ENCODE measurements at regions not wholly inside any gene's neighbourhood (a gene's known extent, or its start where the extent isn't known, plus 50 kb on each side); places are given as distances from the start of the nearest gene placed in this dataset.

GRCh38 chr13:102968572-102969228 lies 97.5 kb downstream of the SLC10A2 start:
- H3K9me3 ChIP-seq (replicated peaks; ENCODE audit: insufficient read depth, low read length) = no peaks in the 10 kb centered on the region
- no peak overlapping the region for H3K27ac ChIP-seq (ENCODE audit: low read length)
- H4K20me1 ChIP-seq (ENCODE audit: insufficient read depth, low read length) = no peaks in the 10 kb centered on the region
- H2AFZ ChIP-seq (ENCODE audit: low read length) = no peak overlapping the region
- H3K79me2 ChIP-seq (ENCODE audit: low read length) = no peaks in the 10 kb centered on the region
- H3K36me3 ChIP-seq (replicated peaks; ENCODE audit: insufficient read depth, low read length) = no peaks in the 10 kb centered on the region
- peaks cover 6% of the 10 kb centered on the region for H3K4me1 ChIP-seq (ENCODE audit: low read length)
- no peak overlapping the region for H3K4me2 ChIP-seq (ENCODE audit: low read depth, low read length)
- TF ChIP-seq EZH2 (optimal IDR thresholded peaks at IDR 0.05; ENCODE audit: low read depth, low read length) (no peak), CTCF (IDR thresholded peaks at IDR 0.05; ENCODE audit: low read length) (no peak), EZH2phosphoT487 (IDR thresholded peaks at IDR 0.05; ENCODE audit: low read length) (no peak)
- no peak overlapping the region for H3K4me3 ChIP-seq (ENCODE audit: low read length)
- H3K9me2 ChIP-seq (replicated peaks; ENCODE audit: insufficient read depth, low read length) = no peaks in the 10 kb centered on the region
- DNase-seq = no peak
- H3K9ac ChIP-seq (ENCODE audit: low read length) = no peak overlapping the region
- H3F3A ChIP-seq (ENCODE audit: insufficient read depth, low read length) = peaks cover 6% of the 10 kb centered on the region; the same call in 1 of the 2 replicates
- no peaks in the 10 kb centered on the region for H3K27me3 ChIP-seq (replicated peaks; ENCODE audit: insufficient read depth, low read length)

- Histone ChIP-seq H3F3A (ENCODE audit: insufficient read depth, low read length) (peaks cover 6% of the 10 kb centered on the region; the same call in 1 of the 2 replicates), H4K20me1 (ENCODE audit: insufficient read depth, low read length) (no peaks in the 10 kb centered on the region), H3K9me2 (replicated peaks; ENCODE audit: insufficient read depth, low read length) (no peaks in the 10 kb centered on the region), H3K36me3 (replicated peaks; ENCODE audit: insufficient read depth, low read length) (no peaks in the 10 kb centered on the region), H3K9ac (ENCODE audit: low read length) (no peak overlapping the region), H3K79me2 (ENCODE audit: low read length) (no peaks in the 10 kb centered on the region), H3K27ac (ENCODE audit: low read length) (no peak overlapping the region), H3K4me2 (ENCODE audit: low read depth, low read length) (no peak overlapping the region), H2AFZ (ENCODE audit: low read length) (no peak overlapping the region), H3K4me3 (ENCODE audit: low read length) (no peak overlapping the region), H3K27me3 (replicated peaks; ENCODE audit: insufficient read depth, low read length) (no peaks in the 10 kb centered on the region), H3K4me1 (ENCODE audit: low read length) (peaks cover 6% of the 10 kb centered on the region), H3K9me3 (replicated peaks; ENCODE audit: insufficient read depth, low read length) (no peaks in the 10 kb centered on the region)
- no peak for DNase-seq
- no peak for TF ChIP-seq CTCF (IDR thresholded peaks at IDR 0.05; ENCODE audit: low read length)
- no peak for TF ChIP-seq EZH2 (optimal IDR thresholded peaks at IDR 0.05; ENCODE audit: low read depth, low read length)
- TF ChIP-seq EZH2phosphoT487 (IDR thresholded peaks at IDR 0.05; ENCODE audit: low read length) = no peak
These were observed 100.4 kb downstream of the SLC10A2 start for GRCh38 chr13:102965802-102966201.

DNA sequence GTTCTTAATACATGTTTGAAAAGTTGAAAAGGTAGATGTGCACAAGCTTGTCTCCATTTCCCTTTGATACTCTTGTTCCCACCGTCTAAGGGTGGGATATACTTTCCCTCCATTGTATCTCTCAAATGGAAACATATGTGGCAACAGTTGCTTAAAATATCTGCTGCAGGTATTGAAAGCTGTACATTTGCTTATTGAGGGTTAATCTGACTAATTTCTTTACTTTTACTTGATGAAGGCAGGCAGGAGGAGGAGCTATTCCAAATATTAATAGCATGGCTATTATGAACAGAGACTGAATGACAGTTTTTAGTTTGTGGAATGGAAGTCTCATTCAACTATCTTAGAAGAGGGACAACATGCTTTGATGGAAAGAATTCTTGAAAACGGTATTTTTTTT lies 103.8 kb downstream of the SLC10A2 start:
- no peak for DNase-seq
- no peak overlapping the region for H2AFZ ChIP-seq (ENCODE audit: low read length)

More for the DNA sequence above, 103.8 kb downstream of the SLC10A2 start:
- no peaks in the 10 kb centered on the region for H3K36me3 ChIP-seq (replicated peaks; ENCODE audit: insufficient read depth, low read length)
- no peaks in the 10 kb centered on the region for H3K9me3 ChIP-seq (replicated peaks; ENCODE audit: insufficient read depth, low read length)
- H3K9me2 ChIP-seq (replicated peaks; ENCODE audit: insufficient read depth, low read length) = no peaks in the 10 kb centered on the region
- H3K4me1 ChIP-seq (ENCODE audit: low read length) = no peaks in the 10 kb centered on the region
- no peak overlapping the region for H3K4me2 ChIP-seq (ENCODE audit: low read depth, low read length)
- TF ChIP-seq EZH2phosphoT487 (IDR thresholded peaks at IDR 0.05; ENCODE audit: low read length) (no peak), EZH2 (optimal IDR thresholded peaks at IDR 0.05; ENCODE audit: low read depth, low read length) (no peak), CTCF (IDR thresholded peaks at IDR 0.05; ENCODE audit: low read length) (no peak)
- no peaks in the 10 kb centered on the region for H3K27me3 ChIP-seq (replicated peaks; ENCODE audit: insufficient read depth, low read length)
- no peak overlapping the region for H3K9ac ChIP-seq (ENCODE audit: low read length)
- no peaks in the 10 kb centered on the region for H3F3A ChIP-seq (ENCODE audit: insufficient read depth, low read length)
- no peak overlapping the region for H3K27ac ChIP-seq (ENCODE audit: low read length)
- no peak overlapping the region for H3K4me3 ChIP-seq (ENCODE audit: low read length)
- no peaks in the 10 kb centered on the region for H3K79me2 ChIP-seq (ENCODE audit: low read length)
- H4K20me1 ChIP-seq (ENCODE audit: insufficient read depth, low read length) = no peaks in the 10 kb centered on the region
